Stimulated activated CD4-positive, alpha-beta T cell treated with anti-CD3 and anti-CD28 coated beads, Interleukin-2, amount 100 ng/mL, for 24 hours (primary cell): ENCODE measurements at regions not wholly inside any gene's neighbourhood (a gene's known extent, or its start where the extent isn't known, plus 50 kb on each side); places are given as distances from the start of the nearest gene placed in this dataset.
"Not testable (repeated sequence)": the region's sequence is repeated elsewhere in the genome, so short reads cannot be mapped to it uniquely, and the experiment has no call there.

Experiments
- DNase-seq, 2 donors: peaks; one replicate each; pipeline ENCODE4 v3.0.0-alpha.2; 2020

DNA sequence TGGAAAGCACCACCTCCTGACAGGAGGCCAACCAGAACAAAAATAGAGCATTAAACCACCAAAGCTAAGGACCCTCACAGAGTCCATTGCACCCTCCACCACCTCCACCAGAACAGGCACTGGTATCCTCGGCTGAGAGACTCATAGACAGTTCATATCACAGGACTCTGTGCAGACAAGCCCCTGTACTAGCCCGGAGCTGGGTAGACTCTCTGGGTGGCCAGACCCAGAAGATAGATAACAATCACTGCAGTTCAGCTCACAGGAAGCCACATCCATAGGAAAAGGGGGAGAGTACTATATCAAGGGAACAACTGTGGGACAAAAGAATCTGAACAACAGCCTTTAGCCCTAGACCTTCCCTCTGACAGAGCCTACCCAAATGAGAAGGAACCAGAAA lies 67.4 kb upstream of the SSTR4 start:
- DNase-seq: not testable (repeated sequence)

DNA sequence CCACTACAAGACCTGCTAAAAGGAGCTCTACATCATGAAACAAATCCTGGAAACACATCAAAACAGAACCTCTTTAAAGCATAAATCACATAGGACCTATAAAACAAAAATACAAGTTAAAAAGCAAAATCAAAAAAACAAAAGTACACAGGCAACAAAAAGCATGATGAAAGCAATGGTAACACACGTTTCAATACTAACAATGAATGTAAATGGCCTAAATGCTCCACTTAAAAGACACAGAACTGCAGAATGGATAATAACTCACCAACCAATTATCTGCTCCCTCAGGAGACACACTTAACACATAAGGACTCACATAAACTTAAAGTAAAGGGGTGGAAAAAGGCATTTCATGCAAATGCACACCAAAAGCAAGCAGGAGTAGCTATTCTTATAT lies 66.1 kb upstream of the SSTR4 start:
- not testable (repeated sequence) for DNase-seq

DNA sequence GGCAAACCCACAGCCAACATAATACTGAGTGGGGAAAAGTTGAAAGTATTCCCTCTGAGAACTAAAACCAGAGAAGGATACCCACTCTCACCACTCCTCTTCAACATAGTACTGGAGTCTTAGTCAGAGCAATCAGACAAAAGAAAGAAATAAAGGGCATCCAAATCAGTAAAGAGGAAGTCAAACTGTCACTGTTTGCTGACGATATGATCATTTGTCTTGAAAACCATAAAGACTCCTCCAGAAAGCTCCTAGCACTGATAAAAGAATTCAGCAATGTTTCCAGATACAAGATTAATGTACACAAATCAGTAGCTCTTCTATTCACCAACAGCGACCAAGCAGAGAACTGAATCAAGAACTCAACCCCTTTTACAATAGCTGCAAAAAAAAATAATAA lies 64.0 kb upstream of the SSTR4 start:
- not testable (repeated sequence) for DNase-seq

DNA sequence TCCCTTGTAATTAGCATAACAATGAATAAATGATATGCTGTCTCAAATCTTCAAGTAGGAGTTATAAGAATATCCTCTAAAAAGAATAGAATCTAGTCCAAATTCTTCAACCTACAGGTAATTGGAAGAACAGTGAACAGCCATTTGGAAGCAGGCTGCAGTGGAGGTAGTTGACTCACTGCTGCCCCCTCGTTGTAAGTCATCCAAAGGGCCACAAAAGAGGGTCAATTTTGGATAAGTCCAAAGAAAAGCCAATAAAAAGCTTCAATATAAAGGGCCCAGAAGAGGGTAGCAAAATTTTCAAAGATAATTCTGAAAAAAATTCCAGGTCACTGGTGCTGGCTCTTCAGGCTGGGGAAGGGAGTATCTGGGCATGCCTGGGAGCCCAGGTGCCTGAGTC lies 60.8 kb upstream of the SSTR4 start:
- DNase-seq: no peak

DNA sequence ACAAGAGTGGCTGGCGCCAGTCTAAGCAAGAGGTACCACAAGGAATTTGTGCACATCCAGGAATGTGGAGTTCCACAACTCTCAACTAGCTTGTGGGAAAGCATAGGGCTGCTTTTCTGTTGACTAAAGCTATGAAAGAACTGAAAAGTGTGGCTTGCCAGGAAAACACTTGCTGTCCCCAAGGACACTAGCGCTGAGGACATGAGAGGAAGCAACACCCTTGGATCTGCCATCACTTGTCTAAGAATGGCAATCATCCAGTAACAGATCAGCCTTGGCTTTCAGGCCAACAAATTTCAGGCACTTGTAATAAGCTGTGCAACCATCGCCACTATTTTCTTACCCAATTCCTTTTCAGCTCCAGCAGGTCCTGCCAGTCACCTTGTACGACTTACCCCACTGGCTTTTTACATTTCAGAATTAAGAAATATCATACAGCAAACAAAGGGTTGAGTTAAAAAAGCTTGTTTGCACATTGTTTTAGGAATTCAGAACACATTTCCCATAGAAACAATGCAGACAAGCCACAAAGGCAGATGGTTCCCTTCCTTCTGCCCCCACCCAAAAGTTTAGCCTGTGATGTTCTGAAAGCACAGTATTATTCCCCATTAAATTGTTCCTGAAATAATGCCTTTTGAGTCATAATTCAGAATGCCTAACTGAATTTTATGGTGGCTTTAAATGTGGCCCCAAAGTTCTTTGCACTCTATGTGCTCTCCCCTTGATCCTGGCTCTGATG lies 57.9 kb upstream of the SSTR4 start:
- no peak for DNase-seq

DNA sequence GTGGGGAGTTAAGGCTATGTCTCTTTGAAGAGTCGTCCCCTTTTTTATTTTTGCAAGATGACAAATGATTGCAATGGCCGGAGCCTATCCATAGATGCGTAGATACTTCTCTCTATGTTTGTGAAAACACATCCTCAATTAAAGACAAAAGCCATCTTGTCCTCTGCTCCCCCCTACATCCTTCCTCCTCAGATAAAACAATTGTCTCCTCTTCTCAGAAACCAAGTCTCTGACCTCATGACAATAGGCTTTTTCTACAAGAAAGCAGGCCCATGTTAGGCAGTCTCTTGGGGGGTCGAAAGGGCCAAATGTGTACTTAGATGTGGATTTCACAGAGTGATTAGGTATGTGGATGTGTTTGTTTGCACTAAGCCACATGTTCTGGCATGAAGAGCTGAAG lies 51.1 kb upstream of the SSTR4 start:
- no peak for DNase-seq

DNA sequence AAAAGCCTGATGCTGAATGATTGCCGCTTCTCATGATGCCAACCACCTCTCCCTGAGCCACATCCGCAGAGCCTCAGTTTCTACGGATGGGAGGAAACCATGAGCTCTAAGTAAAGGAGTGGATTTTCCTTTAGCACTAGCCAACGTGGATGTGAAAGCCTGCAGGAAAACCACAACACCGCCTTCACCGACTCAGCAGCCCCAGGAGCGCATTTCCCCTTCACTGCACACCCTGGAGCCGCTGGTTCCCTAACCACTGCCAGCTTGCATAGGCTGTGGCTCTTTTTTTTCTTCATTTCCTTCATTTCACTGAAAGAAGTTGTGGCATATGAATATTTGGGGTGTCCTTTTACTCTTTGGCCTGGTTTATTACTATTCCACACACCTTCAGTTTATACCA lies 50.5 kb upstream of the SSTR4 start:
- no peak for DNase-seq

DNA sequence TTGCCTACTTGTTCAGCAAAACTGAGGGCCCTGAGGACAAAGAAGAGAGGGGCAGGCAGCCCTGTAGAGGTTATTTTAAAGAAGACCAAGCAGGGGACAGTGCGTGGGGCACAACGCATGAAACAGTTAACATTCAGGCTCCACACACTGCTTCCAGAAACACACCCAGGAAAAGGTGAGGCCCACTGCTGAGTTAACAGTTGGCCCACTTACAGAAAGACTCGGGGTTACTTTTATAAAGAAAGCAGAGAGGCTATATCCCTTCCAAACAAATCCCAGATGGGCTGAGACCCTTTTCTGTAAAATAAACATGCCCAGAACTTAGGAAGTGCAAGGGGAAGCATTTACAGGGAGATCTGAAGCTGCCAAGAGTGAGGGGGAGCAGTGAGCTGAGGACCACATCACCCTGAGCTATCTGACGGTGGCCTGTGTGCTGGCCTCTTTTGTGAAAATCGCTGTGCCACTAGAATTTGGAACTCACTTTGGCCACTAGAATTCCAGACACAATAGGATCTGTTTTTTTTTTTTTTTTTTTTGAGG lies 49.8 kb upstream of the SSTR4 start:
- no peak for DNase-seq
